BJ (cell line): ENCODE measurements at regions not wholly inside any gene's neighbourhood (a gene's known extent, or its start where the extent isn't known, plus 50 kb on each side); places are given as distances from the start of the nearest gene placed in this dataset.

ENCODE experiments used
- CTCF ChIA-PET: fragments of 350-600 bp; formaldehyde crosslinking; extraction: SDS; loops from one replicate; lab custom pipeline; 2021; ENCODE audit warnings: antibody characterized with exemption, inconsistent platforms; lab: Yijun Ruan, JAX
- POLR2A ChIA-PET: fragments of 300-600 bp; sonication (Branson Sonifier 250); formaldehyde crosslinking; extraction: SDS; loops from one replicate; lab custom pipeline; 2021; ENCODE audit warnings: antibody characterized with exemption; lab: Charles Lee
- DNase-seq: peaks from one replicate; pipeline ENCODE4 v3.0.0-alpha.2; 2011; ENCODE audit warnings: low read depth
- H3K27me3 ChIP-seq: 2 replicates; pipeline ENCODE4 v1.6.0; 2011; ENCODE audit warnings: low read length; ENCODE audit not compliant: control insufficient read depth, insufficient read depth
- H3K36me3 ChIP-seq: 2 replicates; pipeline ENCODE4 v1.5.1; 2011; ENCODE audit warnings: low read length; ENCODE audit not compliant: control insufficient read depth, insufficient read depth
- H3K4me3 ChIP-seq: 2 replicates; pipeline ENCODE4 v1.5.1; 2011; ENCODE audit warnings: low read depth, mild to moderate bottlenecking, control low read depth, low read length
- TF ChIP-seq, protein P1 (sequence below): IDR thresholded peaks from 2 replicates; pipeline ENCODE4 v1.5.1; 2011; ENCODE audit warnings: low read depth, mild to moderate bottlenecking, control low read depth, inconsistent platforms, low read length, moderate library complexity; ENCODE audit not compliant: insufficient read depth

DNA sequence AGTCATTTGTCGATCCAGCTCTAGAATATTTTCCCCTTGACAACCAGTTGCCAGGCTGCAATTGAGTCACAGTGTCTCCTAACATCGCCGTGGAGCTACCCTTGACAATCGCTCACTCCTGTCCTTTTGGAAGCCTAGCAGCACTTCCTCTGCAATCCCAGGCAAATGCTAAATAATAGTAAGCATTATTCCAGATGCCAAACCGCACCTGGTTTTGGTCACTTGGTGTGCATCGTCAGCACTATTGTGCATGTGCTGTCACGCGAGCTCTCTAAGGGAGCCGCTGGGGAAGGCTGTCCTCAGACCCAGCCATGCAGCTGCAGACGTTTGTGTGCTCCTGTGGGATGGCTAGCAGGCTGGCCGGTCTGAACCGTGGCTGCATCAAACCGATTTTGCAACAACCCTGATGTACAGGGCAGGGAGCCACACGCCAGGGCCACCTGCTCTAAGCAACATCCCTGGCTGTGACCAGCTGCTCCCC lies 549.5 kb upstream of the ID2 start:
- ChIA-PET POLR2A (interaction anchor here (0.7 kb wide), 1 partner anchor 437 kb away, joined by 3 read pairs; no protein-coding TSS in a partner anchor), CTCF (no interaction called here)
- H3K27me3 ChIP-seq: no peaks in the 10 kb centered on the region
- H3K36me3 ChIP-seq: no peaks in the 10 kb centered on the region
- TF ChIP-seq, protein P1, sequence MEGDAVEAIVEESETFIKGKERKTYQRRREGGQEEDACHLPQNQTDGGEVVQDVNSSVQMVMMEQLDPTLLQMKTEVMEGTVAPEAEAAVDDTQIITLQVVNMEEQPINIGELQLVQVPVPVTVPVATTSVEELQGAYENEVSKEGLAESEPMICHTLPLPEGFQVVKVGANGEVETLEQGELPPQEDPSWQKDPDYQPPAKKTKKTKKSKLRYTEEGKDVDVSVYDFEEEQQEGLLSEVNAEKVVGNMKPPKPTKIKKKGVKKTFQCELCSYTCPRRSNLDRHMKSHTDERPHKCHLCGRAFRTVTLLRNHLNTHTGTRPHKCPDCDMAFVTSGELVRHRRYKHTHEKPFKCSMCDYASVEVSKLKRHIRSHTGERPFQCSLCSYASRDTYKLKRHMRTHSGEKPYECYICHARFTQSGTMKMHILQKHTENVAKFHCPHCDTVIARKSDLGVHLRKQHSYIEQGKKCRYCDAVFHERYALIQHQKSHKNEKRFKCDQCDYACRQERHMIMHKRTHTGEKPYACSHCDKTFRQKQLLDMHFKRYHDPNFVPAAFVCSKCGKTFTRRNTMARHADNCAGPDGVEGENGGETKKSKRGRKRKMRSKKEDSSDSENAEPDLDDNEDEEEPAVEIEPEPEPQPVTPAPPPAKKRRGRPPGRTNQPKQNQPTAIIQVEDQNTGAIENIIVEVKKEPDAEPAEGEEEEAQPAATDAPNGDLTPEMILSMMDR: no peak
- H3K4me3 ChIP-seq: no peak overlapping the region
- no peak for DNase-seq

DNA sequence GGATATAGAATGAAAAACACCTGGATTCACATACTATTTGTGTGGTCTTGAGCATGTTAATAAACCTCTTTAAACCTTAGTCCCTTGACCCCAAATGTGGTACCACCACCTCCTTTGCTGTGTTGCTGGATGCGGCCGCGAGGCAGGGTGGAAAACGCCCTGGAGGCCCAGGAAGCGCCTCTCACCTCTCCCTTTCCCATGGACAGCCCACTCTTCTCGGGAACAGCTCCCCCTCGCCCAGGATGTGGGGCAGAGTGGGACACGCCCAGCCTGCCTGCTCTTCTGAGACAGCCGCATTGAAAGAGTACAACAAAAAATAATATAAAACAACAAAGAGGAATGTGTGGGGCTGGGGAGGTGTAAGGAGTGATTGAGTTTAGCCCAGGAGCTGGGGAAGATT lies 549.0 kb upstream of the ID2 start:
- TF ChIP-seq, protein P1: no peak
- POLR2A ChIA-PET: interaction anchor here (0.7 kb wide), 1 partner anchor 436 kb away, joined by 3 read pairs; no protein-coding TSS in a partner anchor
- CTCF ChIA-PET: interaction anchor here (0.6 kb wide), 1 partner anchor 81 kb away, joined by 3 read pairs; no protein-coding TSS in a partner anchor
- no peak overlapping the region for H3K4me3 ChIP-seq
- H3K36me3 ChIP-seq: no peaks in the 10 kb centered on the region
- DNase-seq: no peak
- no peaks in the 10 kb centered on the region for H3K27me3 ChIP-seq

DNA sequence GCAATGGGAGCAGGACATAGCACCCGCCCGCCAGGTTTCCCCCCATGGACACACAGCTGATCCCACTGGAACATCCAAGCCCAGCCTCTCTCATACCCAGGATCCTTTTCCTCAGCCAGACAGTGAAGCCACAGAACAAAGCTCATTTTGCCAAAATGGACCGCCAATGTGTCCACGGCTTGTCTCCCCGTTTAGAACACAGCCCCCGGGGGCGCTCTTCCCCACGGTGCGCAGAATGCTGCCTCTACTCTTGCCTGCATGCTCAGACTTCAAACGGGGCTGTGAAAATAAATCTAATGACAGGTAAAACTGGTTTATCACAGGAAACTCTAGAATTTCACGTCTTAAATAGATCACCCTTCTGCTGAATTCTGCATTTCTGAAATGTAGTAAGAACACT lies 548.5 kb upstream of the ID2 start:
- ChIA-PET CTCF (interaction anchor here (0.6 kb wide), 2 partner anchors 81 to 289 kb away, joined by 3 read pairs; no protein-coding TSS in a partner anchor), POLR2A (no interaction called here)
- TF ChIP-seq, protein P1: no peak
- H3K36me3 ChIP-seq: no peaks in the 10 kb centered on the region
- no peaks in the 10 kb centered on the region for H3K27me3 ChIP-seq
- no peak overlapping the region for H3K4me3 ChIP-seq
- DNase-seq: no peak

DNA sequence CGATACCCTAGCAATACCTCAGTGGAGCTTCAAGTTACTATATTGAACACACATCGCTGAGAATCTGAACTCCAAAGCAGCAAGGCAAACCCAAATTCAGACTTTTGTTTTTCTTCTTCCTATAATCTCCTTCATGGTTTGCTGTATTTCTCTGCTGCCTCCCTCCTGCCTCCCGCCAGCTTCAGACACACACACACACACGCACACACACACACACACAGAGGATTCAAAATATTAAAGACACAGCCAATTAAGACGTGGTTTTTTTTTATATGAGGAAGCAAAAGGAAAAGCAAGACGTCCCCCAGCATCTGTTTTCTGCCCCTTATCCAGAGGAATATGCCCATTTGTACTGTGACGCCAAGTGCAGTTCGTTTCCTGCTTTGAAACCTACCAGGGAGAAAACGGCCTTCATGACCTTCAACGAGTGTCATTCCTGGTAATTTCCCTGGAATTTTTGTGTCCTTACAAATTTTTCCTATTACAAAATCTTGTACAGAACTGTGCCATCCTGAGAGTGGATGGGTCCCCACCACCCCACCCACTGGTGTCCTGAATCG lies 547.9 kb upstream of the ID2 start:
- Histone ChIP-seq H3K4me3 (no peak overlapping the region), H3K27me3 (no peaks in the 10 kb centered on the region), H3K36me3 (no peaks in the 10 kb centered on the region)
- TF ChIP-seq, protein P1: no peak
- ChIA-PET CTCF (interaction anchor here (0.6 kb wide), 1 partner anchor 289 kb away, joined by 3 read pairs; no protein-coding TSS in a partner anchor), POLR2A (interaction anchor here (0.6 kb wide), 1 partner anchor 427 kb away, joined by 3 read pairs; no protein-coding TSS in a partner anchor)
- DNase-seq: no peak

DNA sequence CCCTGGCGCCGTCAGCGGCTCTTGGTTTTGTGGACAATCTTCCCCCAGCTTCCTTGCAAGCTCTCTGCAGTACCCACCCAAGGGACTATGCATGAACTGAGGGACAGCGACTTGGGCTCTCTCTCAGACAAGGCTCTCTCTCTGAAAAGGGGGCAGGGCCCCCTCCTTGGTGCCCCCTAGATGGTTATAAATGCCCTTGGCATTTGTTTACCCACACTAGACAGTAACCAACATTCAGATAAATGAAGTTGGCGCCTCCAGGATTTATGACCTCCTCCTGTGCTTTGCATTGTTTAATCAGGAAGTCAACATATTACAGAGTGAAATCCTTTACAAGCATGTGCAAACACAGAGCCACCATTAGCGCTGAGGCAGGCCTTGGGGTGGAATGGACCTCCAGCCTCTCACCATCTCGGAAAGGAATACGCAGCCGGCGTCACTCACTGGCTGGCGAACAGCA lies 547.4 kb upstream of the ID2 start:
- CTCF ChIA-PET: no interaction called here
- no peak for DNase-seq
- no peaks in the 10 kb centered on the region for H3K27me3 ChIP-seq
- no peaks in the 10 kb centered on the region for H3K36me3 ChIP-seq
- POLR2A ChIA-PET: interaction anchor here (0.6 kb wide), 1 partner anchor 427 kb away, joined by 3 read pairs; no protein-coding TSS in a partner anchor
- no peak overlapping the region for H3K4me3 ChIP-seq
- TF ChIP-seq, protein P1: no peak
